Inferior parietal cortex (tissue), 1 donor: ENCODE measurements at regions not wholly inside any gene's neighbourhood (a gene's known extent, or its start where the extent isn't known, plus 50 kb on each side); places are given as distances from the start of the nearest gene placed in this dataset.
"Not testable (repeated sequence)": the region's sequence is repeated elsewhere in the genome, so short reads cannot be mapped to it uniquely, and the experiment has no call there.

Experiments
- DNase-seq: peaks from one replicate; pipeline ENCODE4 v3.0.0-alpha.2; 2016; ENCODE audit errors: extremely low spot score

DNA sequence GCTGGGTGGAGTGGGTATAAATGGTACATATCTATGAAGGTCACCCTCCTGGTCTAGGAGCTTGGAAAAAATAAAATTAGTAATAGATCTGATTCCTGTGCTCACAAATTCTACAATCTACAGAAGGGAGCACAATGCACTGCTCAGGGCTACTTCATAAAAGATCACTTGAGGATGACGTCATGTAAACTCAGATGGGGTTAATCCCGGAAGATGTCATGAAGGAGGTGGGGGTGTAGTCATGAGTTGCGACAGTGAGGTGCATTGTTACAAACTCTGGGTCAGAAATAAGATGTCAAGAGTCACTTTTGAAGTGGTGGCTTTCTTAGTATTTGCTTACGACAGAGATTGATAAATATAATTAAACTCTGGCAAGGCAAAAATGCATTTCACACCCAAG lies 68.2 kb downstream of the LHX9 start:
- DNase-seq, result no peak

DNA sequence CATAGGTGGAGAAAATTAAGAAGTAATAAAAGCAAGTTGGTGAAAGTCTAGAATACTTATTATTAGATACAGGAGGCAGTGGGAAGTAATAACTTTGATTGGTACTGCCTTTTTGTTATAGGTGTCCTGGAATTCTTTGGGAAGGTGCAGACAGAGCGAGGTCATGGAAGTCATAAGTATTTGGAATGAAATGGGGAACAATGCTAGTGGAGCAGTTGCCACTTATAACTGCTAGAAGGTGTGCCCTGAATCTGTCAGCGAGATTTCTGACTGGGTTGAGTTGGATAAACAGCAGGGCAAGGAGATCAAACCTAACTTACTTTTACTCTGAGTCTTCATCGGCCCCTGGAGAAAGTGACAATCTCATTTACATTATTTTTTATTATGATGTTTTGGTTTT lies 69.6 kb downstream of the LHX9 start:
- no peak for DNase-seq

DNA sequence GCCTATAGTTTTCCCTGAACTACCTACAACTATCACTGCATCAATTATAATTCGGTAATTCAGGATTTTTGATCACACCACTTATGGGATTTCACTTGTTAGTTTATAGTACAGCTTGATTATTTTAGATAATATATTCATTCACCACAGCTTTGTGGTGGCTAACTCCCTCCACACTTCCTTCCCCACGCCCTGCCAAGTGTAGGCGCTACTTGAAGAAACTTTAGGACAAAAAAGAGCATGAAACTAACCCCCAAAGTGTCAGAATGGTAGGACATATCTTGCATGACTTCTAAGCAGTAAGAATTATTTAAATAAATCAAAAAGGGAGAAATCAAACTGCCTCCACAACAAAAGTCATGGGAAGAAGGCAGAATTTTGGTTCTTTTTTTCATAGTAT lies 70.1 kb downstream of the LHX9 start:
- DNase-seq, result no peak

DNA sequence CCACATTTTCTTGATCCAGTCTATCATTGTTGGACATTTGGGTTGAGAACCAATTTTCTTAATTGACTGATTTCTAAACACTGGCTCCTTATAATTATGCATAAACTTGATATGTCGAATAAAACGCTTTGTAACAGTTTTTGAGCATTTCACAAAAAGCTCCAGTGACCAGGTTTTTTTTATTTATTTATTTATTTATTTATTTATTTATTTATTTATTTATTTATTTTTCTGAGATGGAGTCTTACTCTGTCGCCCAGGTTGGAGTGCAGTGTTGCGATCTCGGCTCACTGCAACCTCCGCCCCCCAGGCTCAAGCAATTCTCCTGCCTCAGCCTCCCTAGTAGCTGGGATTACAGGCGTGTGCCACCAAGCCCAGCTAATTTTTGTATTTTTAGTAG lies 71.4 kb downstream of the LHX9 start:
- DNase-seq, result not testable (repeated sequence)

DNA sequence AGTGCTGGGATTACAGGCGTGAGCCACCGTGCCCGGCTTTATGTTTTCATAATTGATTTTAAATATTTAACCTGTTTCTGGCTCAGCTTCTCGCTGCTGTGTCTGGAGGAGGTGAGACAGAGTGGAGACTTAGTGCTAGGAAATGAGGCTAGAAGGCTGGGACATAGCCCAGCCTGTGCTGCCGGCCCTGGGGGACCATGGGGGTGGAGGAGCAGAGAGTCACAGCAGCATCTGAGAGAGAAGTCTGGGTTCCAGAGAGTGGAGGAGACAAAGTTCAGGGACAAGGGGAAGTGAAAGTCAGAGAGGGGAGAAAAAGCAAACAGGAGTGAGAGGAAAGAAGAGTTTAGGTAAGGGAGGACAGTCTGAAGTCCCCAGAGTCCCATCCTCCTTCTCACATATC lies 71.9 kb downstream of the LHX9 start:
- DNase-seq, result no peak

DNA sequence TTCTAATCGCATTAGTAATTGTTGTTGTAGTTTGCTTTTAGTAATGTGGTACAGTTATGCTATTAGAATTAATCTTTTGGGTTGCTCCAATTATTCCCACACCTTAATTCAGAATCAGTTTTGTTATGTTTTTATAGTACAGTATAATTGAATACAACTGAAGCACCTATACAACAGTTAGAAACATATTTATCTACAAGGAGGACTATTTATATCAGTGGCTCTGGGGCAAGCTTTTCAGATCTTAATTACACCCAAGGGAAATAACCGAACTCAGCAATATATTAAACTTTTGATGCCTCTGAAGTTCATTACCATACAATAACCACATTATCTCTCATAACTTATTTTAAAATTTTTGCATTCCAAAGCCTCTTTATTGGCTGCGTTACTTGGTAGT lies 74.4 kb downstream of the LHX9 start:
- DNase-seq, result no peak

- DNase-seq, result no peak
Measured at GRCh38 chr1:197994907-197995407, 77.8 kb downstream of the LHX9 start.

GRCh38 chr1:197995408-197996258 lies 78.5 kb downstream of the LHX9 start:
- no peak for DNase-seq

DNA sequence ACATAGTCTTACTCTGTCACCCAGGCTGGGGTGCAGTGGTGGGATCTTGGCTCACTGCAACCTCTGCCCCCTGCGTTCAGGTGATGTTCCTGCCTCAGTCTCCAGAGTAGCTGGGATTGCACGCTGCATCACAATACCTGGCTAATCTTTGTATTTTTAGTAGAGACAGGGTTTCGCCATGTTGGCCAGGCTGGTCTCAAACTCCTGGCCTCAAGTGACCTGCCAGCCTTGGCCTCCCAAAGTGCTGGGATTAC lies 79.0 kb downstream of the LHX9 start:
- not testable (repeated sequence) for DNase-seq

GRCh38 chr1:197998110-197998509 lies 80.9 kb downstream of the LHX9 start:
- DNase-seq, result no peak

DNA sequence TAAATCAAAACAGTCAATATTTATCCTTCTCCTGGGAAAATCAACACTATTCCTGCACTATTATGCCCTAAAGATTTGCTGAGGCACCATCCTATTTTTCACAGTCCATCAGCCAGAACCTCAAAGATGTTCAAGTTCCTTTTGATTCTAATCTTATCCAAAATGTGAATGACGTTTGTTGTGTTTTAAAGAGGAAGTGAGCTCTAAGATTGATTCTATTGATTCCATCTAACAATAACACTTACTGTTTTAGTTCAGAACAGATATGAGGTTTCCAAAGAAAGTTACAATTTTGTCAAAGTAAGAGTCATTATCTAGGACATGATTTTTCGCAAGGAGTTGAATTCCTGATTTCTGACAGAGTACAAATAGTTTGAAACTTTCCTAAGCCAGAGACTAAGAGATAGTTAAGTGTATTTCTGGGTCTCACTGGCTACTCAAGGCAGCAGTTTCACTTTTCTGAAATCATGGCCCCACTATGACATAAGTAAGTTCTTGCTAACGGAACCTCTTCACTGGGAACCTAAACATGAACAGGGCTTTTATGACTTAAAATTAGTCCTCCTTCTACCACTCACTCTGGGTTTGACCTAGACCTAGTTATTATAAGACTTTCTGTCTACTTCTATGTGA lies 84.7 kb downstream of the LHX9 start:
- DNase-seq, result no peak

DNA sequence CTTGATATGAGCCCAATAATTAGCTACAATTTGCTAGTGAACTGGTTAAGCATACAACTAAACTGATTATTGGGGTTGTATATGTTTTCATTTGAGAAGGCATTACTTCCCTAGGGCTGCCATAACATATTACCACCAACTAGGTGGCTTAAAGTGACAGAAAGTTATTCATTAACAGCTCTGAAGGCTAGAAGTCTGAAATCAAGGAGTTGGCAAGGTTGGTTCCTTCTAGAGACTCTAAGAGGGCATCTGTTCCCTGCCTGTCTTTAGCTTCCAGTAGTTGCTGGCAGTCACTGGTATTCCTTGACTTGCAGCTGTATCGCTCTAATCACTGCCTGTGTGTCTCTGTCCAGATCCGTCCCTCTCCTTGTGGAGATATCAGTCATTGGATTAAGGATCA lies 86.3 kb downstream of the LHX9 start:
- DNase-seq, result no peak

DNA sequence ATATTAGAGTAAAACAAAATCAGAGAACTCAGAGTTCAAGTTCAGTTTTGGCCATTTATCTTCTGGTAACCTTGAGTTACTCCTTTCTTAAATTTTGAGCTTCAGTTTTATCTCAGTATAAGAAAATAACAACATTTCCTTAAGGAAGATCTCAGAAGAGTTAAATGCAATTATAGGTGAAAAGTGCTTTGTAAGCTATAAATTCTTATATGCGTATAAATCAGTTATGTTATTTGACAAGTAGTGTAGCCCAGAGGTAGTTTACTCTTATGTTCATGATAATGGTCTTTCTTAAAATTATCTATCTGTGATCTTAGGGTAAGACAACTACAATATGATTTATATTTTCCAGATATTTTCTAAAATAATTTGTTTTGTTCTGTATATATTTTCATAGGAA lies 89.8 kb downstream of the LHX9 start:
- DNase-seq, result no peak

GRCh38 chr1:198007687-198008607 lies 90.8 kb downstream of the LHX9 start:
- DNase-seq, result no peak

- no peak for DNase-seq
Measured at GRCh38 chr1:198014355-198014754, 97.2 kb downstream of the LHX9 start.

DNA sequence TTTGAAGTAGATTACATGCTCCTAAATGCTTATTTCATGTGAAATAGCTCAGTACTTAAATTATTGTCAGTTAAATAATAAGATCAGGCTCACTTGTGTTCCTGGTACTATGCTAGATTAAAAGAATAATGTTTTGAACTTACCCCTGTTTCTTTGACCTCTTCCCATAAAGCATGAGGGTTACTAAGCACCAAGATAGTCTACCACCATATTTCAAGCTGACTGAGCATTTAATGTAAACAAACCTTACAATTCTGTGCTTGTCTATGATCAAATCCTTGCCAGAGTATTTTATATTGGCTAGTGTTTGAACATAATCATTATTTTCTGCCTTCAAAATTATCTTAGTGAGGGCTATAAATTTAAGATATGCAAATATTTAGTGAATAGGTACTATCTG lies 98.1 kb downstream of the LHX9 start:
- DNase-seq, result no peak

DNA sequence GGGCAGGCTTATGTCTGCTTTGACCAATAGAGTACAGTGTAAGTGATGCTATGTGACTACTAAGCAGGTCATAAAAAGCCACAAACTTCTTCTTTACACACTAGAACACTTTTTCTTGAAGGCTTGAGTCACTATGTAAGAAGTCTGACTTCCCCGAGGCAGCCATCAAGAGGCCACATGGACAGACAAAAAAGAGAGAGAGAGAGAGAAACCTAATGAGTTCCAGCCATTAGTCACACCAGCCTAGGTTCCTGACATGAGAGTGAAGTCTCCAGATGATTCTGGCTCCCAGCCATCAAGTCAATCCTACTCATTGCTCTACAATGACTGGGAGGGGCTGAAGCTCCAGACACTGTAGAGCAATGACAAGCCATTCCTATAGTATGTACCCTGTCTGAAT lies 101.4 kb downstream of the LHX9 start:
- no peak for DNase-seq

GRCh38 chr1:198019126-198019525 lies 102.0 kb downstream of the LHX9 start:
- DNase-seq, result no peak

- DNase-seq, result no peak
Measured at GRCh38 chr1:198024336-198024735, 107.2 kb downstream of the LHX9 start.

DNA sequence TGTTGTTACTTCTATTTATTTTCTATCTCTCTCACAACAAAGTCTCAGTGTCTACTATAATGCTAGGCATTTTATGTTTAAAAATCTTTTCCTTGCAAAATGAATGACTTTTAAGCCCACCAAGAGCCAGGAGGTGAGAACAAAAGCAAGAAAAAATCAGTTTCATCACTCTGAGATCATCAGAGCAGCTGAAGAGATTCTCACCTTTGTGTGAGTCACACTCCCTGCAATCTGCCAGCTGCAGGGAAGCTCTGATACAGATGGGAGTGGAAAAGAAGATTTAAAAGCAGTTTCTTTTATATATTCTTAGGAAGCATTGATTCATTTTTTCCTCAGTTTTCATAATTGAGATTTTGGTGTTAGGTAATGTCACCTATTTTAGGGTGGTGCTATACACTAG lies 107.6 kb downstream of the LHX9 start:
- DNase-seq, result peak; percentile 13

DNA sequence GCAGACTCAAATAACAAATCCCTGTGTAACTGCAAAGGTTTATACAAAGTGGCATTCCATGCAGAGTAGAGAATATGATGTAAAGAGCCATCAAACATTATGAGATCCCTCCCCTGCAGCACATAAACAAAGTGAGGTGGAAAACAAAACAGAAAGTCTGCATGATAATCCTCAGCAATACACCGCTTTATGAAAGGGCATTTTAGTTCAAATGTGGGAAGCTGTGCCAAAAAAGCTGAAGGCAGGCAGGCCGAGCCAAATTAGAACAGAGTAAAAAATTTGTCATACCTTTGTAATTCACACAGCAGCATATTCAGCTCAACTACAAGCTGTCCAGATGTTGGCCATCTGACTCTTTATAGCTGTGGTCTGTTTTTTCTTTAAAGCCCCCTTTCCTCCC lies 113.5 kb downstream of the LHX9 start:
- no peak for DNase-seq

- no peak for DNase-seq
Measured at GRCh38 chr1:198031086-198031485, 113.9 kb downstream of the LHX9 start.

DNA sequence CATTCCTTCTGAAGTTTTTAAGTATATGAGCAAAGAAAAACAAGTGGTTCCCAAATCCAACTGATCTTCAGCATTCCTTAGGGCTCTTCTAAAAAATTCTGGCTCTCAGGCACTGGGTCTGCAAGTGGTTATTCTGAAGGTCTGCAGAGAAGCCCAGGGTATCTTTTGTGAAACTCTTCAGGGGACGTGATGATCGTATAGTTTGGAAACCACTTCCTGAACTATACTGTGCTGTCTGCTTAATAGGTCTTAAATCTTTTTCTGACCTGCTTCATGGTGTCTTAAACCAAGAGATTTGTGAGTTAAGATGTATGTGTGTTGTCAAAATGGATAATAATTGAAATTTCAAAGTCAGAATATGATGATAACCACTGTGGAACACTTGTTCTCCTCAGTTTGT lies 115.5 kb downstream of the LHX9 start:
- no peak for DNase-seq
